Natural killer cell (primary cell): ENCODE measurements at regions not wholly inside any gene's neighbourhood (a gene's known extent, or its start where the extent isn't known, plus 50 kb on each side); places are given as distances from the start of the nearest gene placed in this dataset.
A peak's percentile ranks its signal among the peaks of the same experiment; 100 is the strongest.

Experiments
- ATAC-seq, 3 donors: fragments of 150-1000 bp in 2 of 3; fragments of 200-7000 bp in 1 of 3; cut with Tn5 transposase; 1 replicate in 1 of 3; 2 replicates in 2 of 3; pipeline ENCODE4 v1.10.0; 2021; ENCODE audit warnings: mild to moderate bottlenecking in 2 of 3, moderate library complexity in 2 of 3
- DNase-seq, 2 donors: peaks; one replicate each; pipeline versions ENCODE4 v3.0.0 to v3.0.0-alpha.2; 2013 to 2021; ENCODE audit warnings: mixed read lengths in 1 of 2
- H3K27ac ChIP-seq: one replicate; pipeline ENCODE4 v1.5.1; 2013; ENCODE audit warnings: mild to moderate bottlenecking, low read length
- H3K27me3 ChIP-seq: one replicate; pipeline ENCODE4 v1.6.1; 2013; ENCODE audit warnings: low read length; ENCODE audit not compliant: control insufficient read depth, insufficient read depth
- H3K36me3 ChIP-seq: one replicate; pipeline ENCODE4 v1.6.1; 2013; ENCODE audit warnings: low read length; ENCODE audit not compliant: control insufficient read depth, insufficient read depth
- H3K4me1 ChIP-seq: one replicate; pipeline ENCODE4 v1.6.1; 2013; ENCODE audit warnings: low read length; ENCODE audit not compliant: control insufficient read depth, insufficient read depth
- H3K4me3 ChIP-seq: one replicate; pipeline ENCODE4 v1.5.1; 2013; ENCODE audit warnings: low read length
- H3K9me3 ChIP-seq: one replicate; pipeline ENCODE4 v1.6.1; 2013; ENCODE audit warnings: low read length; ENCODE audit not compliant: control insufficient read depth, insufficient read depth
- H3K27ac Mint-ChIP-seq, 2 donors: one replicate each; pipeline ENCODE4 v1.8.0; 2022; ENCODE audit warnings: mild to moderate bottlenecking in 2 of 2, mixed read lengths in 2 of 2, moderate library complexity in 1 of 2
- H3K27me3 Mint-ChIP-seq, 2 donors: one replicate each; pipeline ENCODE4 v1.8.0; 2022; ENCODE audit warnings: low read depth in 2 of 2, mixed read lengths in 2 of 2
- H3K36me3 Mint-ChIP-seq: one replicate; pipeline ENCODE4 v1.8.0; 2022; ENCODE audit warnings: mixed read lengths
- H3K4me1 Mint-ChIP-seq, 2 donors: one replicate each; pipeline ENCODE4 v1.8.0; 2022; ENCODE audit warnings: mixed read lengths in 2 of 2
- H3K4me3 Mint-ChIP-seq: one replicate; pipeline ENCODE4 v1.8.0; 2022; ENCODE audit warnings: mild to moderate bottlenecking, moderate library complexity, mixed read lengths
- H3K9me3 Mint-ChIP-seq, 2 donors: one replicate each; pipeline ENCODE4 v1.8.0; 2022; ENCODE audit warnings: mixed read lengths in 2 of 2
- CTCF ChIP-seq: fragments of 200-600 bp; IDR thresholded peaks from one replicate; pipeline ENCODE4 v1.8.0; 2022; ENCODE audit warnings: antibody characterized with exemption
- WGBS: methylation state at CpG from one replicate; pipeline ENCODE4 v1.1.7; 2013; ENCODE audit warnings: missing lambda C conversion rate; ENCODE audit not compliant: insufficient coverage; 5-methylcytosine and 5-hydroxymethylcytosine counted together
- intact Hi-C: fragments of 100-400 bp; cut with micrococcal nuclease; formaldehyde crosslinking; loops from one replicate; pipeline ENCODE4 v1.14.2; 2022

- H3K27me3 ChIP-seq = no peaks in the 10 kb centered on the region
- DNase-seq (no peak), ATAC-seq (no peak)
- H3K9me3 ChIP-seq = no peaks in the 10 kb centered on the region
- Mint-ChIP-seq H3K27me3 (peaks cover 8 to 10% of the 10 kb centered on the region in 2 donors), H3K4me3 (no peak overlapping the region), H3K36me3 (no peaks in the 10 kb centered on the region), H3K27ac (no peak overlapping the region), H3K4me1 (no peaks in the 10 kb centered on the region), H3K9me3 (no peaks in the 10 kb centered on the region)
- TF ChIP-seq CTCF = no peak
- 94% methylated on average over 7 of the region's 7 CpGs for WGBS
- no peak overlapping the region for H3K4me3 ChIP-seq
- no peak overlapping the region for H3K27ac ChIP-seq
- H3K4me1 ChIP-seq = no peaks in the 10 kb centered on the region
- intact Hi-C loops = no loop called here
- H3K36me3 ChIP-seq = no peaks in the 10 kb centered on the region
Observed at GRCh38 chr13:26155568-26155967, 66.5 kb downstream of the RNF6 start.

- no peaks in the 10 kb centered on the region for H3K36me3 ChIP-seq
- WGBS = 98% methylated on average over 4 of the region's 4 CpGs
- Mint-ChIP-seq H3K4me3 (no peak overlapping the region), H3K4me1 (no peaks in the 10 kb centered on the region), H3K9me3 (no peaks in the 10 kb centered on the region), H3K36me3 (no peaks in the 10 kb centered on the region), H3K27me3 (peaks cover 6 to 7% of the 10 kb centered on the region in 2 donors), H3K27ac (no peak overlapping the region)
- H3K4me3 ChIP-seq = no peak overlapping the region
- ATAC-seq (no peak), DNase-seq (no peak)
- no peaks in the 10 kb centered on the region for H3K4me1 ChIP-seq
- TF ChIP-seq CTCF = no peak
- H3K27ac ChIP-seq = no peak overlapping the region
- intact Hi-C loops = no loop called here
- no peaks in the 10 kb centered on the region for H3K27me3 ChIP-seq
- H3K9me3 ChIP-seq = no peaks in the 10 kb centered on the region
Observed at GRCh38 chr13:26133851-26134250, 82.0 kb upstream of the SHISA2 start.

GRCh38 chr13:26133286-26133685, 81.5 kb upstream of the SHISA2 start:
- H3K27me3 Mint-ChIP-seq = peaks cover 6 to 8% of the 10 kb centered on the region in 2 donors
- DNase-seq (no peak), ATAC-seq (no peak)
- H3K9me3 Mint-ChIP-seq = no peaks in the 10 kb centered on the region
- H3K4me1 Mint-ChIP-seq = no peaks in the 10 kb centered on the region
- H3K36me3 ChIP-seq = no peaks in the 10 kb centered on the region
- intact Hi-C loops = no loop called here
- H3K4me3 Mint-ChIP-seq = no peak overlapping the region
- H3K9me3 ChIP-seq = no peaks in the 10 kb centered on the region
- H3K27ac Mint-ChIP-seq = no peak overlapping the region
- TF ChIP-seq CTCF = no peak
- H3K4me1 ChIP-seq = no peaks in the 10 kb centered on the region
- WGBS = 55% methylated on average over 2 of the region's 2 CpGs
- H3K4me3 ChIP-seq = no peak overlapping the region
- no peaks in the 10 kb centered on the region for H3K36me3 Mint-ChIP-seq
- H3K27me3 ChIP-seq = no peaks in the 10 kb centered on the region
- no peak overlapping the region for H3K27ac ChIP-seq

- H3K27ac ChIP-seq = no peak overlapping the region
- H3K4me1 Mint-ChIP-seq = no peaks in the 10 kb centered on the region
- 90% methylated on average over 1 of the region's 2 CpGs for WGBS
Observed at GRCh38 chr13:26132756-26133155, 80.9 kb upstream of the SHISA2 start.

More at GRCh38 chr13:26132756-26133155, 80.9 kb upstream of the SHISA2 start:
- H3K4me3 Mint-ChIP-seq = no peak overlapping the region
- H3K27ac Mint-ChIP-seq = no peak overlapping the region
- H3K36me3 Mint-ChIP-seq = no peaks in the 10 kb centered on the region
- no peaks in the 10 kb centered on the region for H3K9me3 ChIP-seq
- peaks cover 6 to 7% of the 10 kb centered on the region in 2 donors for H3K27me3 Mint-ChIP-seq
- no peaks in the 10 kb centered on the region for H3K27me3 ChIP-seq
- TF ChIP-seq CTCF = no peak
- no peak overlapping the region for H3K4me3 ChIP-seq
- intact Hi-C loops = no loop called here
- no peaks in the 10 kb centered on the region for H3K36me3 ChIP-seq
- ATAC-seq (no peak), DNase-seq (peak in 1 of 2 donors; percentile 6)
- no peaks in the 10 kb centered on the region for H3K9me3 Mint-ChIP-seq
- H3K4me1 ChIP-seq = no peaks in the 10 kb centered on the region
